ENCODE measurements at regions not wholly inside any gene's neighbourhood (a gene's known extent, or its start where the extent isn't known, plus 50 kb on each side); places are given as distances from the start of the nearest gene placed in this dataset.

DNA sequence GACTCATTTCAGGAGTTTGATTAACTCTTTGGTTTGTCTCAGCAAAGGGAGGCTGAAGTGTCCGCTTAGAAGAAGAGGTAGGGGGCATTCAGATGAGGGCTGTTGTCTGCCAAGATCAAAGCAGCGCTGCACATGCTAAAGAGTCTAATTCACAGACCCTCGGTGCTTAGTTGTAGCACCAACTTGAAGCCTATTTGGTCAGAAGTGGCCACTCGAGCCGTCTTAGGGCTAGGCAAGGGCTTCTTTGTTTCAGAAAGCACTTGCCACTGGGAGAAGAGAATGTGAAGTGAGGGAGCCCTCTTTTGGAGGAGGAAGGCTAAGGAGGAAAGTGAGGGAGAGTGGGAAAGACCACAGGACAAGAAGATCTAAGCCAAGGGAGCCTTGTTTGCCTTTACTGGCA is 313.4 kb upstream of the TMTC4 start:
- Histone ChIP-seq H3K9me1 (ENCODE audit: control insufficient read depth, insufficient read depth, low read length) (no peaks in the 10 kb centered on the region), H3K27ac (ENCODE audit: extremely low read depth, low read depth, low read length) (no peak overlapping the region), H4K20me1 (replicated peaks; ENCODE audit: control insufficient read depth, insufficient read depth, low read length) (no peaks in the 10 kb centered on the region), H3K4me1 (replicated peaks in 1 of 2; ENCODE audit: control insufficient read depth in 2 of 2, insufficient read depth in 2 of 2, low read length in 2 of 2) (no peaks in the 10 kb centered on the region), H3K4me3 (no peak overlapping the region), H3K4me2 (ENCODE audit: insufficient read depth, low read length) (no peak overlapping the region), H3K9me3 (replicated peaks; ENCODE audit: control insufficient read depth, insufficient read depth, low read depth, low read length) (no peaks in the 10 kb centered on the region), H3K9ac (ENCODE audit: insufficient read depth in 1 of 2, low read depth in 2 of 2, low read length in 2 of 2) (no peak overlapping the region), H3K79me2 (ENCODE audit: control insufficient read depth, insufficient read depth, low read length) (no peaks in the 10 kb centered on the region), H2AFZ (ENCODE audit: low read depth, low read length) (no peak overlapping the region), H3K27me3 (ENCODE audit: control insufficient read depth in 2 of 2, insufficient read depth in 2 of 2, low read length in 2 of 2) (no peaks in the 10 kb centered on the region), H3K36me3 (ENCODE audit: control insufficient read depth, insufficient read depth, low read length) (no peaks in the 10 kb centered on the region)
- WGBS (ENCODE audit: insufficient coverage, low coverage, missing lambda C conversion rate): 0% methylated on average over 3 of the region's 5 CpGs
- TF ChIP-seq GATAD2A (IDR thresholded peaks at IDR 0.05) (no peak), TGIF2 (CRISPR knock-in tag; IDR thresholded peaks at IDR 0.05) (no peak), ZNF347 (CRISPR knock-in tag; IDR thresholded peaks at IDR 0.05; ENCODE audit: low read depth) (no peak), FOXJ3 (CRISPR knock-in tag; IDR thresholded peaks at IDR 0.05) (no peak), TAF1 (IDR thresholded peaks at IDR 0.05; ENCODE audit: control insufficient read depth, extremely low read depth, insufficient read depth, low read length, severe bottlenecking) (no peak), ZNF41 (CRISPR knock-in tag; conservative IDR thresholded peaks at IDR 0.05) (no peak), CCAR2 (IDR thresholded peaks at IDR 0.05; ENCODE audit: low read depth, low read length) (no peak), GTF2A2 (tag; IDR thresholded peaks at IDR 0.05) (no peak), SNIP1 (IDR thresholded peaks at IDR 0.05; ENCODE audit: low read depth) (no peak), ZNF707 (CRISPR knock-in tag; conservative IDR thresholded peaks at IDR 0.05) (no peak), CC2D1A (IDR thresholded peaks at IDR 0.05) (no peak)
- TF ChIP-seq, protein P1, sequence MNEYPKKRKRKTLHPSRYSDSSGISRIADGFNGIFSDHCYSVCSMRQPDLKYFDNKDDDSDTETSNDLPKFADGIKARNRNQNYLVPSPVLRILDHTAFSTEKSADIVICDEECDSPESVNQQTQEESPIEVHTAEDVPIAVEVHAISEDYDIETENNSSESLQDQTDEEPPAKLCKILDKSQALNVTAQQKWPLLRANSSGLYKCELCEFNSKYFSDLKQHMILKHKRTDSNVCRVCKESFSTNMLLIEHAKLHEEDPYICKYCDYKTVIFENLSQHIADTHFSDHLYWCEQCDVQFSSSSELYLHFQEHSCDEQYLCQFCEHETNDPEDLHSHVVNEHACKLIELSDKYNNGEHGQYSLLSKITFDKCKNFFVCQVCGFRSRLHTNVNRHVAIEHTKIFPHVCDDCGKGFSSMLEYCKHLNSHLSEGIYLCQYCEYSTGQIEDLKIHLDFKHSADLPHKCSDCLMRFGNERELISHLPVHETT (CRISPR knock-in tag; conservative IDR thresholded peaks at IDR 0.05 in 1 of 2, IDR thresholded peaks at IDR 0.05 in 1 of 2): no peak
- TF ChIP-seq, protein P2, sequence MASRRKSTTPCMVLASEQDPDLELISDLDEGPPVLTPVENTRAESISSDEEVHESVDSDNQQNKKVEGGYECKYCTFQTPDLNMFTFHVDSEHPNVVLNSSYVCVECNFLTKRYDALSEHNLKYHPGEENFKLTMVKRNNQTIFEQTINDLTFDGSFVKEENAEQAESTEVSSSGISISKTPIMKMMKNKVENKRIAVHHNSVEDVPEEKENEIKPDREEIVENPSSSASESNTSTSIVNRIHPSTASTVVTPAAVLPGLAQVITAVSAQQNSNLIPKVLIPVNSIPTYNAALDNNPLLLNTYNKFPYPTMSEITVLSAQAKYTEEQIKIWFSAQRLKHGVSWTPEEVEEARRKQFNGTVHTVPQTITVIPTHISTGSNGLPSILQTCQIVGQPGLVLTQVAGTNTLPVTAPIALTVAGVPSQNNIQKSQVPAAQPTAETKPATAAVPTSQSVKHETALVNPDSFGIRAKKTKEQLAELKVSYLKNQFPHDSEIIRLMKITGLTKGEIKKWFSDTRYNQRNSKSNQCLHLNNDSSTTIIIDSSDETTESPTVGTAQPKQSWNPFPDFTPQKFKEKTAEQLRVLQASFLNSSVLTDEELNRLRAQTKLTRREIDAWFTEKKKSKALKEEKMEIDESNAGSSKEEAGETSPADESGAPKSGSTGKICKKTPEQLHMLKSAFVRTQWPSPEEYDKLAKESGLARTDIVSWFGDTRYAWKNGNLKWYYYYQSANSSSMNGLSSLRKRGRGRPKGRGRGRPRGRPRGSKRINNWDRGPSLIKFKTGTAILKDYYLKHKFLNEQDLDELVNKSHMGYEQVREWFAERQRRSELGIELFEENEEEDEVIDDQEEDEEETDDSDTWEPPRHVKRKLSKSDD (conservative IDR thresholded peaks at IDR 0.05; ENCODE audit: low read length): no peak
- TF ChIP-seq, protein P3, sequence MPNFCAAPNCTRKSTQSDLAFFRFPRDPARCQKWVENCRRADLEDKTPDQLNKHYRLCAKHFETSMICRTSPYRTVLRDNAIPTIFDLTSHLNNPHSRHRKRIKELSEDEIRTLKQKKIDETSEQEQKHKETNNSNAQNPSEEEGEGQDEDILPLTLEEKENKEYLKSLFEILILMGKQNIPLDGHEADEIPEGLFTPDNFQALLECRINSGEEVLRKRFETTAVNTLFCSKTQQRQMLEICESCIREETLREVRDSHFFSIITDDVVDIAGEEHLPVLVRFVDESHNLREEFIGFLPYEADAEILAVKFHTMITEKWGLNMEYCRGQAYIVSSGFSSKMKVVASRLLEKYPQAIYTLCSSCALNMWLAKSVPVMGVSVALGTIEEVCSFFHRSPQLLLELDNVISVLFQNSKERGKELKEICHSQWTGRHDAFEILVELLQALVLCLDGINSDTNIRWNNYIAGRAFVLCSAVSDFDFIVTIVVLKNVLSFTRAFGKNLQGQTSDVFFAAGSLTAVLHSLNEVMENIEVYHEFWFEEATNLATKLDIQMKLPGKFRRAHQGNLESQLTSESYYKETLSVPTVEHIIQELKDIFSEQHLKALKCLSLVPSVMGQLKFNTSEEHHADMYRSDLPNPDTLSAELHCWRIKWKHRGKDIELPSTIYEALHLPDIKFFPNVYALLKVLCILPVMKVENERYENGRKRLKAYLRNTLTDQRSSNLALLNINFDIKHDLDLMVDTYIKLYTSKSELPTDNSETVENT (CRISPR knock-in tag; IDR thresholded peaks at IDR 0.05): no peak
- TF ChIP-seq, protein P4, sequence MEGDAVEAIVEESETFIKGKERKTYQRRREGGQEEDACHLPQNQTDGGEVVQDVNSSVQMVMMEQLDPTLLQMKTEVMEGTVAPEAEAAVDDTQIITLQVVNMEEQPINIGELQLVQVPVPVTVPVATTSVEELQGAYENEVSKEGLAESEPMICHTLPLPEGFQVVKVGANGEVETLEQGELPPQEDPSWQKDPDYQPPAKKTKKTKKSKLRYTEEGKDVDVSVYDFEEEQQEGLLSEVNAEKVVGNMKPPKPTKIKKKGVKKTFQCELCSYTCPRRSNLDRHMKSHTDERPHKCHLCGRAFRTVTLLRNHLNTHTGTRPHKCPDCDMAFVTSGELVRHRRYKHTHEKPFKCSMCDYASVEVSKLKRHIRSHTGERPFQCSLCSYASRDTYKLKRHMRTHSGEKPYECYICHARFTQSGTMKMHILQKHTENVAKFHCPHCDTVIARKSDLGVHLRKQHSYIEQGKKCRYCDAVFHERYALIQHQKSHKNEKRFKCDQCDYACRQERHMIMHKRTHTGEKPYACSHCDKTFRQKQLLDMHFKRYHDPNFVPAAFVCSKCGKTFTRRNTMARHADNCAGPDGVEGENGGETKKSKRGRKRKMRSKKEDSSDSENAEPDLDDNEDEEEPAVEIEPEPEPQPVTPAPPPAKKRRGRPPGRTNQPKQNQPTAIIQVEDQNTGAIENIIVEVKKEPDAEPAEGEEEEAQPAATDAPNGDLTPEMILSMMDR (IDR thresholded peaks at IDR 0.05 in 2 of 3, conservative IDR thresholded peaks at IDR 0.05 in 1 of 3; ENCODE audit: insufficient read depth in 2 of 3, low read depth in 1 of 3, low read length in 3 of 3): no peak
- intact Hi-C loops (cut with micrococcal nuclease): no loop called here
- no TSS peak for BruUV-seq (replicated peaks)
- POLR2A ChIA-PET: no interaction called here
- no peak for DNase-seq (ENCODE audit: extremely low read depth in 1 of 4, low spot score in 3 of 4)
- ATAC-seq: no peak
- CTCF ChIA-PET (ENCODE audit: low intra/inter-chr PET ratio): no interaction called here
- in situ Hi-C loops (cut with MboI): no loop called here
- FAIRE-seq: no peak
